Natural killer cell treated with Interleukin-12 subunit alpha and Interleukin-12 subunit beta and Interleukin-15 and Interleukin-18, amount 100 ng/mL, for 72 hours (primary cell): ENCODE measurements at regions not wholly inside any gene's neighbourhood (a gene's known extent, or its start where the extent isn't known, plus 50 kb on each side); places are given as distances from the start of the nearest gene placed in this dataset.
"Not testable (repeated sequence)": the region's sequence is repeated elsewhere in the genome, so short reads cannot be mapped to it uniquely, and the experiment has no call there.

Experiments
- ATAC-seq, 2 donors: fragments of 150-1000 bp; cut with Tn5 transposase in 1 of 2; sonication (Bioruptor Pico), chemical (Tn5 transposase) in 1 of 2; 2 replicates each; pipeline ENCODE4 v1.10.0; 2021
- DNase-seq: peaks from one replicate; pipeline ENCODE4 v3.0.0; 2022; ENCODE audit warnings: low spot score
- H3K27ac Mint-ChIP-seq, 2 donors: 1 replicate in 1 of 2; 2 replicates in 1 of 2; pipeline ENCODE4 v1.8.0; 2022; ENCODE audit warnings: mixed read lengths in 2 of 2, mild to moderate bottlenecking in 1 of 2, moderate library complexity in 1 of 2
- H3K27me3 Mint-ChIP-seq, 2 donors: 1 replicate in 1 of 2; 2 replicates in 1 of 2; pipeline ENCODE4 v1.8.0; 2022; ENCODE audit warnings: mixed read lengths in 2 of 2
- H3K36me3 Mint-ChIP-seq: one replicate; pipeline ENCODE4 v1.8.0; 2022; ENCODE audit warnings: mixed read lengths
- H3K4me1 Mint-ChIP-seq, 2 donors: 1 replicate in 1 of 2; 2 replicates in 1 of 2; pipeline ENCODE4 v1.8.0; 2022; ENCODE audit warnings: low read depth in 2 of 2, mixed read lengths in 2 of 2, mild to moderate bottlenecking in 1 of 2
- H3K4me3 Mint-ChIP-seq: one replicate; pipeline ENCODE4 v1.8.0; 2022; ENCODE audit warnings: mixed read lengths
- H3K9me3 Mint-ChIP-seq: 2 replicates; pipeline ENCODE4 v1.8.0; 2022; ENCODE audit warnings: mixed read lengths

DNA sequence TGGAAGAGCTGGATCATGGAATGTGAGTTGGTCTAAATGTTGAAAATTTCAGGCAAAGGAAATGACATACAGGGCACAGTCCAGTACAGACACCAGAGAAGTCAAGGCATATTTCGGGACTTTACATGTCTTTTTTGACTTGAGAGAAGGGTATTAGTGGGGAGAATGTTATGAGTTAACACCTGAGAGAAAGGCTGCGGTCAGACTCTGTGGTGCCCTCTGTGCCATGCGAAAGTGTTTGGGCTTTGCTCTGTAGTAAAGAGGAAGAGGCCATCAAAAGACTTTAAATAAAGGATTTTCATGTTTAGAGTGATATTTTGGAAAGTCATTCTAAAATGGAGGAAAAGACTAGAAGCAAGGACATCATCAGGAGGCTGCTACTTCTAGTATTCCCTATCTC is 607.4 kb downstream of the CCSER2 start:
- ATAC-seq, result no peak
- H3K27ac Mint-ChIP-seq, result no peak overlapping the region
- H3K9me3 Mint-ChIP-seq, result peaks cover 8% of the 10 kb centered on the region
- no peak for DNase-seq
- no peaks in the 10 kb centered on the region for H3K27me3 Mint-ChIP-seq
- H3K4me1 Mint-ChIP-seq, result no peaks in the 10 kb centered on the region
- H3K4me3 Mint-ChIP-seq, result no peak overlapping the region
- H3K36me3 Mint-ChIP-seq, result no peaks in the 10 kb centered on the region

DNA sequence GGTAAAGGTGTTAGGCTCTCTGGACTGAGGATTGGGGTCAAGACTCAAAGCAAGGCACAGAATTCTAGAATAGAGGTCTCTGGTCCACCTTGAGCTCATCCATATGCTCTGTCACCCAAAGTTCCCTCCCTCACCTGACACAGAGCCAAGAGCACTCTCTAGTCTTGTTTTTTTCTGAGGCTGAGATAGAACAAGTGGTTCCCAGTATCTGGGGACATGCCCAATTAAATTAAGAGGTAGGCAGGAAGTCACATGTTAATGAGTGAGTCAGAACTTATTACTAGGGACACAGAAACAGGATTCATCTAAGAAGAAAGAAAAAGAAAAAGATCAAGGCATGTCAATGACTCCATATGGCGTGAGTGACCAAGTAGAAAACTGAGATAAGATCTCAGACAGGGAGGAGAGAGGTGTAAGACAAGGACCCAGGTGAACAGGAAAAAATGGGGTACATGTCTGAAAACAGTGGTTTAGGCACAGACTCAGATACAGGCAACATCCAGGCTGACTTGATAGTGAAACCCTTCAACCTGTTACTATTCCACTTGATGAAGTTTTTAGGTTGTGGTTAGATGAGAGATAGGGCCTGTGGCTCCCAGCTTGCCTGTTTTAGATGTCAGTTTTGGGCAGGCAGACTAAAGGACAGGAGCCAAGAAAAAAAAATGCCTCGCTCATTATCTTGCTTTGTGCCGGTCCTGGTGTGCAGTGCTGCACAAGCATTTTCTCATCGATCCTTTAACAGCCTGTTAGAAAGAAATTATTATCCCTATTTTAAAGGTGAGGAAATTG is 609.9 kb downstream of the CCSER2 start:
- Mint-ChIP-seq H3K9me3 (peaks cover 8% of the 10 kb centered on the region), H3K4me1 (no peaks in the 10 kb centered on the region), H3K4me3 (no peak overlapping the region), H3K27me3 (no peaks in the 10 kb centered on the region), H3K36me3 (no peaks in the 10 kb centered on the region), H3K27ac (no peak overlapping the region)
- ATAC-seq (no peak), DNase-seq (no peak)

DNA sequence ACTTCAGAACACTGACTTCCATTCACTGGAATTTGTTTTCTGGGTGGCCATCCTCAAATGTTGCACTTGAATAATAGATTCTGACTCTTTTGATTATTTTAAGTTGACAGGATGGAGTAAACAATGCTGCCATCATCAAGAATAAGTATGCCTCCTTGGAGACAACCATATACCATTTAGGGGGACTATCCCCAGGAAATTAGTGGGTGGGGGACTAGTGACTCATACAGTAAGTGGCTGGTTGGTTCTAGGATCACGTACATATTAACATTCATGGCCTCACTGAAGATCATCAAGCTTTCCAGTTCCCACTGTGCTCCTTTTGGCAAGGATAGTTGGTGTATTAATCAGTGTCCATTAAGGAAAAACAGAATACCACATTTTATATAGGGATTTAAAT is 615.2 kb downstream of the CCSER2 start:
- Mint-ChIP-seq H3K27me3 (no peaks in the 10 kb centered on the region), H3K4me3 (no peak overlapping the region), H3K27ac (no peak overlapping the region), H3K4me1 (no peaks in the 10 kb centered on the region), H3K9me3 (peaks cover 3% of the 10 kb centered on the region), H3K36me3 (no peaks in the 10 kb centered on the region)
- ATAC-seq, result no peak
- no peak for DNase-seq

DNA sequence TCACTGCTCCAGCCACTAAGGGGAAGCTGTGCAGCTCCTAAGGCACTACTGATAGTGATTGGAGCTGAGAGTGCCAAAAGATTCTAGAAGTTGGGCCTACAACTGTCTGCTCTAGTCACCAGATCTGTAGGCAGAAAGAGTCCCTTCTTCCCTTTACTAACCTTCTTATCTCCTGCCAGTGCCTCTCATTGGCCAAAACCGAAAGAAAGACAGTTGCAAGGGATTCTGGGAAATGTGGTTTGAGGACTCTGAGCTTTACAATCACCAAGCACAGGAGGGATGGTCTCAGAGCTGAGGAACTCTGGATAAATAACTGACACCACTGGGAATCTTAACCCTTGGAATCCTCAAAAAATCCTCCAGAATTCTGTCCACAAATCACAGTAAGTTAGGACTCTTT is 615.8 kb downstream of the CCSER2 start:
- H3K4me3 Mint-ChIP-seq, result no peak overlapping the region
- ATAC-seq, result no peak

DNA sequence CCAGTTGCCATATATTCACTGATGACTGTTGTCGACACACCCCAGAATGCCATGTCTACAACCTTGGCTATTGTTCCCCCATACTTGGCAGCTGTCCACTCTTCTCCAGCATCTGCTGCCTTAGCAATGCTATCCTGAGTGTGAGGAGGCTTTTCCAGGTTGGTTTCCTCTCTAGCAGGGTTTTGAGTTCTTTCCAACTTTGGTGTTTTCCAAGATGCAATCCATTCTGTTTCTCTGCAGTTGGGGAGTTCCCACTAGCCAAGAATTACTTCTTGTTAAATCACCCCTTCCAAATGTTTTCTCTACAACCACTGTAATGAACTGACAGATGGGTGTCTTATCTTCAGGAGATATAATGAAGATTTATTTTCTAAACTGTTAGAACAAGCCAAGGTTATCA is 617.4 kb downstream of the CCSER2 start:
- H3K4me1 Mint-ChIP-seq, result no peaks in the 10 kb centered on the region
- no peak for ATAC-seq
- H3K4me3 Mint-ChIP-seq, result no peak overlapping the region
- H3K27ac Mint-ChIP-seq, result no peak overlapping the region
- DNase-seq, result no peak
- H3K9me3 Mint-ChIP-seq, result no peaks in the 10 kb centered on the region
- no peaks in the 10 kb centered on the region for H3K36me3 Mint-ChIP-seq
- no peaks in the 10 kb centered on the region for H3K27me3 Mint-ChIP-seq

More for the DNA sequence above, 615.8 kb downstream of the CCSER2 start:
- Mint-ChIP-seq H3K27me3 (no peaks in the 10 kb centered on the region), H3K9me3 (peaks cover 3% of the 10 kb centered on the region), H3K4me1 (no peaks in the 10 kb centered on the region), H3K27ac (no peak overlapping the region), H3K36me3 (no peaks in the 10 kb centered on the region)
- DNase-seq, result no peak

DNA sequence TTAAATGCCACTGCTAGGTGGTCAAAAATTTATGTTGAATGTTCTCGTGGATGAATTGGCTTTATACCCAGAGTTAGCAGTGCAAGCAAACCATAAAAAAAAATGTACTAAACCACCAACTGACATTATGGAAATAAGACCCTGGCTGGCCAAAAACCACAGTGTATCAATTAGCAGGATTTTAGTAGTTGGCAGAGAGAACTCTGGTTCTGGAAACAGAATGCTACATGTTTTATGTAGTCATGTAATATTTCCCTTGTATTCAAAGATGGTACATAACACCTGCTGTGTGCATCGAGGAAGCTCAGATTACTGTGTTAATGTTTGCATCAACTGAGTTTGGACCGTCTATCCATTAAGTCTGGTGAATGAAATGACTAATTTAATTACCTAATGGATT is 618.5 kb downstream of the CCSER2 start:
- no peak overlapping the region for H3K4me3 Mint-ChIP-seq
- no peak for DNase-seq
- ATAC-seq, result no peak
- no peaks in the 10 kb centered on the region for H3K36me3 Mint-ChIP-seq
- no peak overlapping the region for H3K27ac Mint-ChIP-seq
- H3K27me3 Mint-ChIP-seq, result no peaks in the 10 kb centered on the region
- H3K4me1 Mint-ChIP-seq, result no peaks in the 10 kb centered on the region
- no peaks in the 10 kb centered on the region for H3K9me3 Mint-ChIP-seq

DNA sequence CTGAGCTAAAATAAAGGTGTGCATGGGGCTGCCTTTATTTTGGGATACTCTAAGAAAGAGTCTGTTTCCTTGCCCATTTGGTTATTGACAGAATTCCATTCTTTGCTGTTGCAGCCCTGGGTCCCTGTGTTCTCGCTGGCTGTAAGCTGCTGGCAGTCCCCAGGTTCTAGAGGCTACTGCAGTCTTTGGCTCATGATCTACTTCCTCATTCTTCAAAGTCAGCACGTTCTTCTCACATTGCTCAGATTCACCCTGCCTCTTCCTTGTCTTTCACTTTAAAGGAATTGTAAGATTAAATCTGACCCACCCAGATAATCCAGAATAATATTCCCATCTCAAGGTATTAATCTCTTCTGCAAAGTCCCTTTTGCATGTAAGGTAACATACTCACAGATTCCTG is 620.3 kb downstream of the CCSER2 start:
- Mint-ChIP-seq H3K27me3 (no peaks in the 10 kb centered on the region), H3K4me1 (no peaks in the 10 kb centered on the region), H3K27ac (no peak overlapping the region), H3K4me3 (no peak overlapping the region), H3K36me3 (no peaks in the 10 kb centered on the region), H3K9me3 (no peaks in the 10 kb centered on the region)
- no peak for DNase-seq
- no peak for ATAC-seq

DNA sequence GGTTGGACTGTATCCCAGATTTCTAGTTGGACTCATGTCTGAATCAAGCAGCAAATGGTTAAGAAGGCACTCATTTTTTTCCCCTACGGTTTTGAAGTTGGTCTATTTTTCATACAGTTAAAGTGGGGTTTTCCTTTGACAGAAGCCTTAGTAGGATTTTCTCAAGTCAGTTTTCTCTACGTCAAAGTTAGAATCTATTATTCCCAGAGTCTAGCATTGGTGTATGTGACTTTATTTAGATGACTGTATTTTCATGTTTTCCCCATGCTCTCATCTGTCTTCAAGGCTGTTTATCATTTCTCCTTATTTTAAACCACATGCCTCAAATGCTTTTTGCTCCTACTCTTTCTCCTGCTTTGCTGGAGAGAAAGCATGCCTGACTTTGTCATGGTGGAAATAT is 623.2 kb downstream of the CCSER2 start:
- no peaks in the 10 kb centered on the region for H3K9me3 Mint-ChIP-seq

DNA sequence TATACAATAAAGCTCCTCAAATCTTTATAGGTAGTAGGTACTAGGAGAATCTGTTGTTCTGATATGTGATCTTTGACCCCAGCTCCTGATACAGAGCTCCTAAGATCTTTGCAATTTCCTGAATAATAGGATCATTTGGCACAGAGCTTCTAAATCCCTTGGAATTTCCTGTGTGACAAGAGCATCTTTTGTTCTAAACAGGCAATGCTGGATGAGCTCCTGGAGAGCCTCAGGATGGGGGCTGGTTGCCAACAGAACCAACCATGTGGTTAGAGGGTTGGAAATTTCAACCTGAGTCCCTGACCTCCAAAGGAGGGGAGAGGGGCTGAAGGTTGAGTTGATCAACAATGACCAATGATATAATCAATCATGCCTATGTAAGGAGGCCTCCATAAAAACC is 629.0 kb downstream of the CCSER2 start:
- Mint-ChIP-seq H3K4me1 (no peaks in the 10 kb centered on the region), H3K4me3 (no peak overlapping the region), H3K27ac (no peak overlapping the region), H3K9me3 (peaks cover 3% of the 10 kb centered on the region), H3K36me3 (no peaks in the 10 kb centered on the region), H3K27me3 (no peaks in the 10 kb centered on the region)
- ATAC-seq, result no peak
- no peak for DNase-seq

More for the DNA sequence above, 623.2 kb downstream of the CCSER2 start:
- no peaks in the 10 kb centered on the region for H3K36me3 Mint-ChIP-seq
- H3K4me1 Mint-ChIP-seq, result no peaks in the 10 kb centered on the region
- no peak for DNase-seq
- H3K4me3 Mint-ChIP-seq, result no peak overlapping the region
- H3K27me3 Mint-ChIP-seq, result no peaks in the 10 kb centered on the region
- H3K27ac Mint-ChIP-seq, result no peak overlapping the region
- ATAC-seq, result no peak

DNA sequence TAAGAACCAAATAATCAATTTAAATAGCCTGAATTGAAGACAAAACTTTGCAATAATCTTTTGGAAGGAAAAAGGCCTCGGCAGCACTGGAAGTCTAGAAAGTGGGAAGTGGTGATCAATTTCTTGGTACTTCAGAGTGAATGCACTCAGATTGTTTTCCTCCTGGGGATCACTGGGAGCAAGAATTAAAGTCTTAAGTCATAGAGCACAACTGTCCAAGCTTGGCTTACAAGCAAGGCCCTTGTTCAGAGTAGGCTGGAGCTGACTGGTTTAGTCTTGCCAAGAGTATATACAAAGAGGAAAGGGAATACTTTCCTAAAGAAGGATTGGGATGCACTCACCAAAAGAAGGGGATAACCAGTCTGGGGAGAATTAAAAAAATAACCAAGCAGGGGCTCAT is 637.1 kb downstream of the CCSER2 start:
- no peak for DNase-seq
- H3K27ac Mint-ChIP-seq, result no peak overlapping the region

DNA sequence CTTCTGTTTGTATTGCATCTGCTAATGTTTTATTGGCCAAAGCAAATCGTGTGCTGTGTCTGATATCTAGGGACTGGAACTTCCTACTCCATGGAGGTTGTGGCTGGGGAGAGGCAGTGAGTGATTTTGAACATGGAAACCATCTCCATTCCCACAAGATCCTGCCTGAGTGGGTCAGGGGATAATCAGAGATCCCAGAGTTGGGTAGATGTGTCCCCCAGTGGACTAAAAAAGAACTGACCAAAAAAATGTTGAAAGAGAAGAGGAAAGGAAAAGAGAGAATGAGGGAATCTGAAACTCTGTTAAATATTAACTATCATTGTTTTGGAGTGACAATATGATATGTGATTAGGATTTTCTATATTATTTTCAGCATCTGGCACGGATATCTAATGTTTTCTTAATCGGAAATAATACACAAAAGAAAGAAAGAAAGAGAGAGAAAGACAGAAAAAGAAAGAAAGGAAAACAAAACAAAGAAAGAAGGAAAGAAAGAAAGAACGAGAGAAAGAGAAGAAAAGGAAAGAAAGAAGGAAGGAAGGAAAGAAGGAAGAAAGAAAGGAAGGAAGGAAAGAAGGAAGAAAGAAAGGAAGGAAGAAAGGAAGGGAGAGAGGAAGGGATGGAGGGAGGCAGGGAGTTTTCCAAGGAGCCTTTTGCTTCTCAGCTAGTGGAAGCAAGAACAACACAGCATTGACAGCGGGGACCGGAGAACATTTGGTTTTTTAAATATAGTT is 638.5 kb downstream of the CCSER2 start:
- DNase-seq (no peak), ATAC-seq (no peak)
- Mint-ChIP-seq H3K27me3 (no peaks in the 10 kb centered on the region), H3K27ac (no peak overlapping the region), H3K36me3 (no peaks in the 10 kb centered on the region), H3K4me1 (no peaks in the 10 kb centered on the region), H3K9me3 (no peaks in the 10 kb centered on the region), H3K4me3 (no peak overlapping the region)

More for the DNA sequence above, 637.1 kb downstream of the CCSER2 start:
- Mint-ChIP-seq H3K4me1 (no peaks in the 10 kb centered on the region), H3K27me3 (no peaks in the 10 kb centered on the region), H3K9me3 (no peaks in the 10 kb centered on the region), H3K36me3 (no peaks in the 10 kb centered on the region), H3K4me3 (no peak overlapping the region)
- no peak for ATAC-seq

DNA sequence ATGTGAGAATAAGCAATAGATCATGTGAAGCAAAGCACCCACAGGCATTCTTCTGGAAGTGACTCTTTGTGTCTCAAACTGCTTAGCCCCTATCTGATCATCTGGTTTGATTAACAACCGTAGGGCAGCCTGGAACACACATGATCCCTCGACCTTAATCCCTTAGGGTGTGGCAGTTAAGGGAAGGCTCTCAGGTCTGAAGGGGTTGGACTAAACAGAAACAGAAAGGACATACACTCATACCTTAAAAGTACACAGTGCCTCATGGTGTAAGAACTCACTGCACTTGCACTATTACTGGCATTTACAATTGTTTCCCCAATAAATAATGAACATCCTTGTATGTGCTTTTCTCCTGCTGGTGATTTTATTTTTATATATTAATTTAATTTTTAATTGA is 640.9 kb downstream of the CCSER2 start:
- ATAC-seq, H3K36me3 Mint-ChIP-seq, H3K4me3 Mint-ChIP-seq, H3K9me3 Mint-ChIP-seq, H3K27ac Mint-ChIP-seq, H3K27me3 Mint-ChIP-seq, H3K4me1 Mint-ChIP-seq, DNase-seq: not testable (repeated sequence)

DNA sequence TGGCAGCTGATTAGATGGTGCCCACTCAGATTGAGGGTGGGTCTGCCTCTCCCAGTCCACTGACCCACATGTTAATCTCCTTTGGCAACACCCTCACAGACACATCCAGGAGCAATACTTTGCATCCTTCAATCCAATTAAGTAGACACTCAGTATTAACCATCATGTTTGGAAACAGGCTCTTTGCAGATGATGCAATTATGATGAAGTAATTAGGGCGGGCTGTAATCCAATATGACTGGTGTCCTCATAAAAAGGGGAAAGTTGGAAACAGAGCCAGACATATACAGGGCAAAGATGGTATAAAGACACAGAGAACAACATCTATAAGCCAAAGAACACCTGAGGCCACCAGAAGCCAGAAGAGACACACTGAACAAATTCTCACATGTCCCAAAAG is 658.6 kb downstream of the CCSER2 start:
- H3K4me3 Mint-ChIP-seq, result no peak overlapping the region
- H3K27me3 Mint-ChIP-seq, result no peaks in the 10 kb centered on the region
- H3K27ac Mint-ChIP-seq, result no peak overlapping the region
- no peaks in the 10 kb centered on the region for H3K36me3 Mint-ChIP-seq
- no peaks in the 10 kb centered on the region for H3K4me1 Mint-ChIP-seq
- ATAC-seq (no peak), DNase-seq (no peak)
- H3K9me3 Mint-ChIP-seq, result peaks cover 3% of the 10 kb centered on the region

DNA sequence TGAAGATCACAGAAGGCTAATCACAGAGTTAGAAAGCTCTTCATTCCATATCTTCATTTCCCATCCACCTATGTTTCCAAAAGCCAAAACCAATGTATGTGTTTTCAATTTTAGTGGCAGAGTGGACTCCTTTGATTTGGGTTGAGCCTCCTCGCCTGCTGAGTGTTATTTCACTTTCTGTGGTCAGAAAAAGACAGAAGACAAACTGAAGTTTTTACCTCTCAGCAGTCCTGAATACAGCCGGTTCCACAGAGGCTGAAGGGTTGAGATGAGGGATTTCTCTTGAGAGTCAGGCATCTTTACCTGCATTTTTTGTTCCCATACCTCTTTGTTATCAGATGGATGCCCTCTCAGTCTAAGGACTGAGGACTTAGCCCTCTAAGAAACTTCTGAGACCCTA is 659.6 kb downstream of the CCSER2 start:
- Mint-ChIP-seq H3K4me3 (no peak overlapping the region), H3K27ac (no peak overlapping the region), H3K36me3 (no peaks in the 10 kb centered on the region), H3K4me1 (no peaks in the 10 kb centered on the region), H3K27me3 (no peaks in the 10 kb centered on the region), H3K9me3 (peaks cover 3% of the 10 kb centered on the region)
- ATAC-seq (no peak), DNase-seq (no peak)
